ENCODE measurements at regions not wholly inside any gene's neighbourhood (a gene's known extent, or its start where the extent isn't known, plus 50 kb on each side); places are given as distances from the start of the nearest gene placed in this dataset.

DNA sequence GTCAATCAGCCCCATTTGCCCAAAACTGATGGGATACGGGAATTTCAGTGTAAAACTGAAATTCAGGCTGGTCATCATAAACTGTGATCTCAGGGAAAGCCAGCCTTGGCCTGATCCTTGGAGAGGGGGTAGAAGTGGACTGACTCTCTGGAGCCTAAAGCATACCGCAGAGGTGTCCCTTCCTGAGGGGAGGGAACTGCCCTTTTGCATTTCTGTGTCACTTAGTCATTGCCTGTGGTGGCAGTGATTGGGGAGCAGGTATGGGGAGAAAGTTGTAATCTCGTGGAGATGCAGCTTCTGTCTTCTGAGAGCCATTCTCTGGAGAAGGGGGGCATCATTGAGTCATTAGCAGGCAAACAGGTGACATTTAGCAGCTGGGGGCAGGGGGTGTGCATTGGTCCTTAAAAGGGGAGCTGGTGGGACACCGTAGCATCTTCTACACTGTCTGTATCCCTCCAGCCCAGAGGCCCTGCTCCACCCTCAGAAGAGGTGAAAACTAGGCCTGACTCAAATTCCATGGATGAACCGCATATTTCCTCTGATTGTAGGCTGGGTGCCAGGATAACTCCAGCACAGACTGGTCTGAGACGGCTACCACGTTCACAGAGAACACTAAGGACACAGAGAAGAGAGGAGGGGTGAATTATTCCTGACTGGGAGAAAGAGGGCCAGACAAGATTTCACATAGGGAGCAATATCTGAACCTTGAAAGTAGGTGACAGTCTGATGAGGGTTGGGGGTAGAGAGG, 143.3 kb downstream of the SEC61B start:
- no peak for DNase-seq (ENCODE audit: low spot score)

DNA sequence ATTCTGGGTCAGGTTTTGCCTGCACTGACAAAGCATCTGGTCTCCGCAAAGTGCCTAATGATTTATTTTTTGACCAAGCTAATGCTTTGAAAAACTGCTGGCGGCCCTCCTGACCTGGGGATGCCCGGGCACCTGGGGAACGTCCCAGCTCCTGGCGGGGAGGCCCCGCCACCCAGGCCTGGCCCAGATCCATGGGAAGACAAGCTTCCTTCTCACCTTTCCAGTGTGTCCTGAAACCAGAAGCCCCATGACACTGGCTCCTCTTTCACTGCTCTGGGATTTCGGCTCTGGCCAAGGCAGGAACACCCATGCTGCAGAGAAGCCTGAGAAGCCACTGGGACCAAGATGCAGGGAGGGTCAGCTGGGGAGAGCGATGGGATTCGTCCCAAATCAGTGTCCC, 144.1 kb downstream of the SEC61B start:
- DNase-seq (ENCODE audit: low spot score) = no peak

DNA sequence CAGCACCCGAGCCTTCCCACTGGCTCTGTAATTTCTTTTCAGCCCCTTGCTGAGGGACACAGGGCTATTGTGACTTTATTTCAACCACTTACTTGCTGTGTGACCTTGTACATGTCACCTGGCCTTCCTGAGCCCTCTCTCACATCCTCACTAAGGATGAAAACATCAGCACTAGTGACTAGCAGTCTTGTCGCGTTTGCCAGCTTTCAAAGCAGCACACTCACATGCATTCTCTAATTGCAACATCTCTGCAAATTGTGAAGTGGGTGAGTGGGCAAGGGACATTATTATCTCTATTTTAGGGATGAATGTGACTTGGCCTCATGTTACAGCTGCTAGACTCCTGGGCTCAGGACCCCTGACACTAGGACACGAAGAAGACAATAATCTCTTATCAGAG, 144.5 kb downstream of the SEC61B start:
- no peak for DNase-seq (ENCODE audit: low spot score)

DNA sequence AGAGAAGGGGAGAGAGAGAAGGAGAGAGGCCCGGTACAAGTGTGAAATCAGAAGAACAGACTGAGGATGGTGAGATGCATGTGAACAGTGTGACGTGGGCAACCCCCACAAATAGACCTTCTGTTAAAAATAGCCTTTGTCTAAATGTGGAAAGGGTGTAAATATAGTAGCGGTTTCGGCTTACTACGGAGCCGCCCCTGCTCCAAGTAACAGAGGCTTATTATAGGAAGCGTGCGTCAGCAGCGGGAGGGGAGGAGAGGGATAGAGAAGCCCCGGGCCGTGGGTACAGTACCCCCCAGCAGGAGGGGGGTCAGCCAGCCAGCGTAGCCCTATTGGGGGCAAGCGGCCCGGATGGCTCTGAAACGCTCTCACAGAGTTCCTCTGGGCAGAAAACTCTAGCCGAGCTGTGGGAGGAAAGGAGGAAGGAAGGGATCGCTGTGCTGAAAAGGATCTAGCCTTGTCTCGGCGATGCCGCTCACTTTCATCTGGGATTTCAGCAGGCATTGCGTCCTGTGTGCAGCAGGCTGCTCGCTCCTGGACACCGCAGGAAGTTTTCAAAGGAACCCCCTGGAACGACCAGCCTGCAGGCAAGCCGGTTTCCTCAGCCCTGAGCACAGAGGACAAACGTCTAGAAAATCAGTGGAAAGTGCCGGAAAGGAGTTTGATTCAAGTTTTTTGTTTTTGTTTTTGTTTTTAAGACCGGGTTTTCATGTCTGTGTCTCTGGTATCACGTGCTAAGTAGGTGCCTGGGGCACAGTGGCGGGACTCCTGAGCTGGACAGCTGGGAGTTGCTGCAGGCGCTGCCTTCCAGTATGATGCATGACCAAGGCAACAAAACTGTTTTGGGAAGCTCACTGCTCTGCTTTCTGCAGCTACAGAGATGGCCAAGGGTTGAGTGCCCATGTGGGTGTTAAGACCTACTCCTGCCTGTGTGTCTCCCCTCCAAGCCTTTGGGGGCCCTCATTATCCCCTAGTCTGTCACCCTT, 146.6 kb downstream of the SEC61B start:
- DNase-seq (ENCODE audit: low spot score) = no peak

- no peak for DNase-seq (ENCODE audit: low spot score)
These were observed 147.2 kb downstream of the SEC61B start for GRCh38 chr9:99369327-99369722.

DNA sequence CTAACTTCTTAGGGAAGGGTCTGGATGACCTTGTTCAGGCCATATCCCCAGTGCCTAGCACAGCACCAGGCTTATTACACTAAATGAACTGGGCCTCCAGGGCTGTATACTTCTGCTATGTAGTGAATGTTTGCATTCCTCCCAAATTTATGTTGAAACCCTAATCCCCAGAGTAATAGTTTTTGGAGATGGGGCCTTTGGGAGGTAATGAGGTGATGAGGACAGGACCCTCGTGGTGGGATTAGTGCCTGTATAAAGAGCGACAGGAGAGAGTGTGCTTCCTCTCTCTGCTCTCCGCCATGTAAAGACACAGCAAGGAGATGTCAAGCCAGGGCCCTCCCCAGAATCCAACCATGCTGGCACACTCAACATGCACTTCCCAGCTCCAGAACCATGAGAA, 148.3 kb downstream of the SEC61B start:
- DNase-seq (ENCODE audit: low spot score) = no peak

GRCh38 chr9:99371376-99371775, 149.3 kb downstream of the SEC61B start:
- no peak for DNase-seq (ENCODE audit: low spot score)

DNA sequence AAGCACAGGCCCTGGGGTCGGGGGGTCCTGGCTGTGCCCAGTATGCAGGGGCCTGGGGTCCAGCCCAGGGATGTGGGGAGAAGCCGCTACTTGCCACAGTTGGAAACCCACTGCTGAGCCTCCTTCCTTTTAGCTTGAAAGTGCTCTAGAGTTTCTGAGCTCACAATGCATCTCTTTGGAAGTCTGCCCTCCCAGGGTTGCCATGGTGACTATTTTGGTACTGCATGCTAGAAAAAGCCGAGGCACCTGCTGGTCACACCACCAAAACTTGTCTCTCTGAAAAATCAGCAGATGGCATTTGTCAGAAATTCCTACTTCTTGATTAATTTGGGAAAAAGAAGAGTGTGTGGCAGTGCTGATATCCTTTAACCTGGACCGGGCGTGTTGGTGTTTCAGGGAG, 151.8 kb downstream of the SEC61B start:
- DNase-seq (ENCODE audit: low spot score) = no peak

DNA sequence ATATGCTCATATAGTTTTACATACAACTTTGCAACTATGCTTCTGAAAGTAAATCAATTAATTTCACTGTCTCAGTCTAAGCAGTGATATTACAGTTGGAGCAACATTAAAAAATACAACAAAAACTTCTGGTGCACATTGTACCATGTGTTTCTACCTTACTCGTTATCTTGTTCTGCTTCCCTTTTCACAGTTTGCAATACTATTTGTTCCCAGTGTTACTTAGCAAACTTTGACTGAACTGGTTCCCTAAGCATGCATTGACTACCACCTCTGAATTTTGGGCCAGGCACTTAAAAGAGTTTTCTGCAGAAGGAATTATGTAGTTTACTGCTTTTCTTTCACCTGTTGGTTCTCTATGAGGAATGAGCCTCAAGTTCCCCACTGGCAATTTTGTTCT, 152.7 kb downstream of the SEC61B start:
- no peak for DNase-seq (ENCODE audit: low spot score)

GRCh38 chr9:99375481-99375880, 153.4 kb downstream of the SEC61B start:
- DNase-seq (ENCODE audit: low spot score) = no peak

DNA sequence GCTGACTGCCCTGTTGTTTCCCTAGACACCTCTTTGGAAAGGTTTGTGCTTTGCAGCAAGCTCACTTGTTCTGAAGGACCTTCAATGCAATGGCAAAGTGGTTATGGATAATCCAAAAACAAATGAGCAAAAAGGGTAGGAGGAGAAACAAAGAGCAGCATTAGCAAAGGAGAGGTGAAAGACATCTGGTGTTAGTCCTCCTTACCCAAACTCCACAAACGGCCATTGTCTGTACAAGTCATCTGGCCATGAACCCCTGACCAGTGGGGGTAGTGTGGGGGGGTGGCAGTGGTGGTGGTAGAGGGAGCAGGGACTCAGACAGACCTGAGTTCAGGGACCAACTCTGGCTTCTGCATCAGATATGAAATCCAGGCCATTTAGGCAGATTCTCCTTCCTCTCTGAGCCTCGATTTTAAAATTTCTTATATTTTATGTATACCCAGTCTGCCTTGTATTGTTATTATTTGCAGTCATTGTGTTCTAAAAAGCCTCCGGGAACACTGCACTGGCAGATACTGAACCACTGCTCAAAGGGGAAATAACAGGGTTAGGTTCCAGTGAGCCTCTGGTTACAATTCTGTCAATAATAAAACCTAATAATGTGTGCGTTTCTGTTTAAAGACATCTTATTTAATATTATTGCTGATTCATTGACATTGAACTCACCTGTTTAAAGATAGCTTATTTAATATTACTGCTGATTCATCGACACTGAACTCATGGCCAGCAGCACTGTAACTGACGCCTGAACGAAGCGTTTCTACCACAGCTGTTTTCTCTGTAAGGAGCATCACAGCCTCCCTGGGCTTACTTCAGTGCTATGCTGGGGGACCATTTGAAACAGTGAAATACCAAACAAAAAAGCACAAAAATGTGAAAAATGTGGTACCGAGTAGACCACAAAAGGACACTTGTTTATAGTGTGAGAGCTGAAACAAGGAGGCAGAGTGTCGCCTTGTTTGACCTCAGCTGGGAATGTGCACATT, 156.0 kb downstream of the SEC61B start:
- no peak for DNase-seq (ENCODE audit: low spot score)

GRCh38 chr9:99383536-99383935, 161.5 kb downstream of the SEC61B start:
- DNase-seq (ENCODE audit: low spot score) = no peak

GRCh38 chr9:99385215-99385614, 163.1 kb downstream of the SEC61B start:
- no peak for DNase-seq (ENCODE audit: low spot score)

- no peak for DNase-seq (ENCODE audit: low spot score)
These were observed 163.8 kb downstream of the SEC61B start for GRCh38 chr9:99385814-99386279.

DNA sequence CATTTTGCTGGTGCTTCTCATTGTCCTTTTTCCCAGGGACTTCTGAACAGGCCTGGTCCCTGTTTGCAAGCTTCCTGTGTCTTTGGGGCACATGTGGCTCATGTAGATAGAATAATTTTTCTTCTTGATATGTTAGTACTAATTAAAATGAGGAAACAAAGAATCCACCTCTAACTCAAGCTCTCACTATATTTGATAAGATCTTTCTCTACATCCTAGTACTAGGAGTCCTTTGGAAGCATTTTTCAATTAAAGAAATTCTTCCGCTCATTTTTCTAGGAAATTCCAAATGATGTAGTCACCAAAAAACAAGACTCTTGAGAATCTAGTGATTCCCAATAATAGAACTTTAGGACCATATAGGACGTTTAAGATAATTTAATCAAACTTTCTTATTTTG, 165.3 kb downstream of the SEC61B start:
- DNase-seq (ENCODE audit: low spot score) = no peak

DNA sequence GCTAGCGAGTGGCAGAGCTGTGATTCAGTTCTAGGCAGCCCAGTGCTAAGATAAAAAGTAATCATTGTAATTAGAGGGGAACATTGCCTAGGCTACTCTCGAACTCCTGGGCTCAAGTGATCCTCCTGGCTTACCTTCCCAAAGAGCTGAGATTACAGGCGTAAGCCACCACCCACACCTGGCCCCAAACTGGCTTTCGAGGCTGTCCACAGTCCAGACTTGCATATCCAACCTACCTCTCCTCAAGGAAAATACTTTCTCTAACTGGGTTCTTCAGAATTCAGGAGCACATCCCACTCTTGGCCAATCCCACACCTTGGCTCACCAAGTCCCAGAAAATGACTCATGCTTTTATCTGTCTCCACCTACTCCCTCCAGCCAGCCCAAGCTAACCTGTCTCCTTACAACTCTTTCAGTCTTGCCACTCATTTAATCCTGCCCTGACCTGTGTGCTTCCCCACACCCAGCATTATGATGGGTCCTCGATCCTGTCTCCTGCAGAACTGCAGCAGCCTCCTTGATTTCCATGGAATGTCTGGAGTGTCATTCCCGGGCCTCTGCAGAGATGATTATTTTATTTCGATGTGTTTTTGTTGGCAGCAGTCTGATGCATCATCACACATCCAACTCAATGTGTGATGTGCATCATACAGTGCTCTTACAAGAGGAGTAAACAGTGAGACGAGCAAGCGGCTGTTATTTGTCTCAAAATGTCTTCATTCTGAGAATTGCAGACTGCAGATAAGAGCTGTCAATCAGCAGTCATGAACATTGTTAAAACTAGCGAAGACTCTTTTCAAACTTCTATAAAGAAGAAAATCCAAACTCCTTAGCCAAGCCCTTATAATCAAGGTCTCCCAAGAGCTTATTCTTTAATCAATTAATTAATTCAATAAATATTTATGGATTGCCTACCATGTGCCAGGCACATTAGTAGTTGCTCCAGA, 167.3 kb downstream of the SEC61B start:
- DNase-seq (ENCODE audit: low spot score) = no peak

DNA sequence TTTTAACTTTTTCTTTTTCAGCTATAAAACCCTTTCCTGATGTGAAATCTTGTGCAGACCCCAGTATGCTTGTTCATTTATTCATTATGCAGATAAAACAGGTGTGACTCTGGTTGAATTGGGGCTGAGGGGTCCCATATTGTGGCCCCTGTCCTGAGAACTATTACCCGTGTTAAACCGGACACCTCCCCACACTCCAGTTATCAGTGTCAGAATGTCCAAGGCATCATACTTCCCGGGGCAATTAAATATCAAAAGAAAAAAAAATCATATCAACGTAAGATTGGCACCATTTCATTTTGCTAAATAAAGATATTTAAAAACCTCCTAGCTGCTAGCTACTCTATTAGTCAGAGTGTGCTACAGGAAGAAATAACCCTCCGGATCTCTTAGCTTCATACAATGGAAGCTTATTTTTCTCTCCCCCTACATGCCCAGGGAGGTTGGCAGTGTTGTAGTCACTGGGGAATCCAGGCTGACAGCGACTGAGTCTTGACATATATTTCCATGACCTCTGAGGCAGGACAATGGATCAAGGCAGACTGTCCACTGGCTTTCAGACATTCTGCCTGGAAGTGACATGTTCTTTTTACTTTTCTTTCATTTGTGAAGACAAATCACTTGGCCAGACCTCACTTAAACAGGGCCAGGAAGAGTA, 170.0 kb downstream of the SEC61B start:
- no peak for DNase-seq (ENCODE audit: low spot score)

GRCh38 chr9:99392986-99393385, 170.9 kb downstream of the SEC61B start:
- DNase-seq (ENCODE audit: low spot score) = no peak

DNA sequence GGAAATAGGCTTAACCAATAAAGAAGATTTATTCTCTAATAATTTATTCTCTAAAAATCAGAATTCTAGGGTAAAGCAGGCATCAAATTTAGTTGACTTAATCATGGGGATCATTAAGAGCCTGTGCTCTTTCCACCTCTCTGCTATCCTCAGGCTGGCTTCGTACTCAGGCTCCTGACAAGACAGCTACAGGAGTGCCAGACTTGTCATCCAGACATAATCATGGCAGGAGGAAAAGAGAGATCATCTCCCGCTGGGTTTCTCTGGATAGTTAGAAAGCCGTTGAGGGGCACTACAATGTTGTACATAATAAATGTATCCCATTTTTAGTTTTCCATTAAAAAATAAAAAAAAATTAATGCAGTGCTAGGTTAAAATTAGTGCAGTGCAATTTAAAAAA, 171.9 kb downstream of the SEC61B start:
- DNase-seq (ENCODE audit: low spot score) = no peak

GRCh38 chr9:99398241-99398640, 176.2 kb downstream of the SEC61B start:
- peak; percentile 87 for DNase-seq (ENCODE audit: low spot score)
